SKM-1 (cell line): ENCODE measurements at regions not wholly inside any gene's neighbourhood (a gene's known extent, or its start where the extent isn't known, plus 50 kb on each side); places are given as distances from the start of the nearest gene placed in this dataset.

Source experiments
- DNase-seq: peaks from one replicate; lab custom pipeline; 2025; ENCODE audit not compliant: unreplicated experiment; lab: John Stamatoyannopoulos, UW

DNA sequence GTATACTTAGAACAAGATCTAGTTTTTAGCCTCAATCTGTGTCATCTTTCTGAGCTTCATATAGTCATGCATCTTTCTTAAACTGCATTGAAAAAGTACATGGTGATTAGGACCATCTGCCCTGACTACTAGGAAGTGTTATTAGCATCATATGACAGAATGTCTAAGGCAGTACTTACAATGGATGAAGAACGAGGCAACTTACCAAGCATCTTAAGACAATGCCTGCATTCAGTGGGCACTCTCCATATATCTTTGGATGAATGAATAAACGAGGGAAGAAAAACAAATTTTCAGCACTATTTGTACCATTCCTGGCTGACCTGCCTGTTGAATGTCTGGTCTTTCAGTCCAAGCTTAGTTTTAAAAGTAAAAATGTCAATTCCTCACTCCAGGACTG, 185.4 kb upstream of the EPHA3 start:
- no peak for DNase-seq

DNA sequence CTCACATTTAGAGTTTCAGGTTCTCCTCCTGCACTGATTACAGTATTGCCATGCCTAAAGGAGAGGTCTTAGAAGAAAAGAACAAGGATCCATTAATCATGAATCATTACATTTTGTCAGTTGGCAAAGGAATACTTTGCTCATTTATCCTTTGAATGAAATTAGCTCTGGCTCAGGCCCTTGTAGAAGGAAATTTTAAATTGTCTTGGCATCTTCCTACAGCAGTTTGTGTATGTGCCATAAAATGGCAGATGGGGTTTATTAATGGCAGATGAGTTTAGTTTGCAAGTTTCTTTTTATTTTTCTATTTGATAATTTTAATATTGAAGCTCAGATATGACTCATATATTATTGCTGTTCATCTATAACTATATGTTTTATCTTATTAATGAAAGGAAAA, 181.2 kb upstream of the EPHA3 start:
- DNase-seq = no peak

DNA sequence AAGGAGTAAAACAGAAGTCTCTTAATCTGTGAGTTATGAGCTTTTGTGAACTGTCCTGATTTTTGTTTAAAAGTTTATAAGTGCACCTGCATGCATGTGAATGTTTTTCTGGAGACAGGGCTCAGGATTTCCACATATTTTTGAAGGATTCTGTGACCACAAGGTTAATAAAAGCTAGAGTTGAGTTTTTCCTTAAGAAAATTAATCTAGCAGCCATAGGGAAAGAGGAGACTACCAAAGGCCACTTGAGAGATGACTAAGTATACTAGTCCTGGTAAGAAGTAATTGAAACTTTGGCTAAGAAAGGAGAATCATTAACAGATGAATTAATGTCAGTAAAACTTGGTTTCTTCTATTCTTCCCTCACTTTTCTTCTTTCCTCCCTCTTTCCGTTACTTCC, 176.8 kb upstream of the EPHA3 start:
- DNase-seq = no peak

DNA sequence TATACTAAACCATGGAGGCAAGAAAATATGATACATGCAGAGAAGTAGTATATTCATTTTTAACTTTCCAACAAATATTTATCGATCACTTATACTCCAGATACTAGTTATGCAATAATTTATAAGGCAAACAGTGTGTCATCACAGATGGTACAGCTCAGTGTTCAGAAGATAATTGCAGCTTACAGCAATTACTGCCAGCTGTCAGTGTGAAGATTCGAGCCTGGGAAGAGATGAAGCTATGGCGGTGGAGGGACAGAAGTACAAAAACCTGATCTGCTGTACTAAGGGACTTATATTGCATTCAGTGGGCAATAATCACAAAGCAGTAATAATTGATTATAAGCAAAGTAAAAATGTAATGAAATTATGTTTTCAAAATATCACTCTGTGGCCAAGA, 170.6 kb upstream of the EPHA3 start:
- no peak for DNase-seq

DNA sequence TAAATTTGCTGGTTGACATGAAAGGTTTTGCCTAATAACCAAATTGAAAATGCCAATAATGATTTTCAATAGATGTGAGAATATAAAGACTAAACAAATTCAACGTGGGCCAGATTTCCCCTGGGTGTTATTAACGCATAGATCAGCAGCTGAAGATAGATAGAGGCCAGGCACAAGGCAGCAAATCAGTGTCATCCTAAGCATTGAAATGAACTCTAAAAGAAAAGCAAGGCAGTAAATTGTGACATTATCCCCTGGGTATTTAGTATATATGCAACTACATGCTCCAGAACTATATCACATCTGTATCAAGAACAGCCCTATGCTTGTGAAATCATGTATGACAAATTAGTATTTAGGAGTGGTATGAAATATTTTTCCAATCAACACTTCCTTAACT, 167.1 kb upstream of the EPHA3 start:
- DNase-seq = no peak

DNA sequence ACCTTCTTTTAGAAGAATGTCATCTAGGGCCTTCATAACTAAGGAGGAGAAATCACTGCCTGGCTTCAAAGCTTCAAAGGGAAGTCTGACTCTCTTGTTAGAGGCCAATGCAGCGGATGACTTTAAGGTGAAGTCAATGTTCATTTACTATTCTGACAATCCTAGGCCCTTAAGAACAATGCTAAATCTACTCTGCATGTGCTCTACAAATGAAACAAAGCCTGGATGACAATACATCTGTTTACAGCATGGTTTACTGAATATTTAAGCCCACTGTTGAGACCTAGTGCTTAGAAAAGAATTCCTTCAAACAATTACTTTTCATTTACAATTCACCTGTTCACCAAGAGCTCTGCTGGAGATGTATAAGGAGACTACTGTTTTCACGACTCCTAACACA, 160.4 kb upstream of the EPHA3 start:
- no peak for DNase-seq

DNA sequence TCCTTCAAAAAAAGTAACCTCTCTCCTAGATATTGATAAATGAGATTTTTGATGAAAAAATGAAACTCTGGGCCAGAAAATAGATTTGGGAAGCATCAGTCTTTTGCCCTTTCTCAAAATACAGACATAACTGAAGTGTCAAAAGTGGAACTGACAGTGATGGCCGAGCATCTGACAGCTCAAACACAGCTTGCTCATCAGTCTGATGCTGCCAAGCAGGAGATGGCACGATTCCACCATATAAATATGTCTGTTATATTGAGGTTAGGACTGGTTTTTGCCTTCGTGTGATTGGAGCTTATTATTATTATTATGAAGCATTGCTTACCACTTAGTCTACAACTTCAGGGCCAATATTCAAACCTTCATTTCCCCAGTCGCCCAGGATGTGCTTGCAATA, 152.6 kb upstream of the EPHA3 start:
- no peak for DNase-seq

DNA sequence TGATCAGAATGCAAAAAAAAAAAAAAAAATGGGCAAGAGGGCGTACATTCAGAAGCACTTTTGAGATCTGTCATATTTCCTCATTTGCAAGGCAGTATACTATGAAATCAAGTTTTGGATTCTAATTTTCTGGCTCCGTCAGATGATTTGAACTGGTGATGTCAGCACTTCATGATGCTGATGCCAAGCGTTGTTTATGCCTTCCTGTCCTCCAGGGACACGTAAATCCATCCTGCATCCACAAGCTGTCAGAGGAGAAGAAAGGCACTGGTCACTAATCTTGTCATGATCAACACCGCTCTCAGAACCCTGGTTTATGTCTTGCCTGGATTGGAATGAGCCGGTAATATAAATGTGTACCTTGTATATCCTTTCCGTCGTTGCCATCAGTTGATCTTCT, 152.1 kb upstream of the EPHA3 start:
- no peak for DNase-seq

DNA sequence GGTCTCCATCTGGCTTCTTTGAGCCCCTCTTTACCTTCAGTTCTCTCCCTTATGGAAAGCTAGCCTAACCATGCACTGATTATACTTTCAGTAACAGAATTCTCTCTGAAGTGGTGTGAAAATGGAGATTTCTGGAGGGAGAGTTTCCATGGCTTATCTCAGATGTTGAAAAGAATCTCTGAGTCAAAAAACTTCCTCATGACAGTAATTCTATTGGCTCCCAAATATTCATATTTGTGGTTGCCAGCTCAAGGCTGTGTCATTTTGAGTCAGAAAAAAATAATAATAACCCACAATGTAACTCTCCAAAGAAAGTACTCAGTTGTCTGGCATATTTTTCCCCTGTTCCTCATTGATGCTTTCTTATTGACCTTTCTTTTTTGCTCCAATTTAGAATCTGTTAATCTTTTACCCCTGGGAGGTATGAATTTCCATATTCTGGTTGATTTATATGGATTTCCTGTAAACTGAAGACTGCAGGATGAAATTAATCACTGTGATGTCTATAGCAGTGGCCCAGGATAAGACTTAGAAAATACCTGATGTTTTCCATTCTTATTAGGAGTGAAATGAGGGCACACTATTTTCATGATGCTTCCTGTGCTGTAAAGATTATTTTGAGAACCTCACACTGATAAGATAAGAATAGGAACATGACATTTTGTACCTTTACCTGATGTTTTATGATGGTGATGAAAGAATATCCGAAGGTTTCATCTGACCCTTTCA, 149.5 kb upstream of the EPHA3 start:
- no peak for DNase-seq

DNA sequence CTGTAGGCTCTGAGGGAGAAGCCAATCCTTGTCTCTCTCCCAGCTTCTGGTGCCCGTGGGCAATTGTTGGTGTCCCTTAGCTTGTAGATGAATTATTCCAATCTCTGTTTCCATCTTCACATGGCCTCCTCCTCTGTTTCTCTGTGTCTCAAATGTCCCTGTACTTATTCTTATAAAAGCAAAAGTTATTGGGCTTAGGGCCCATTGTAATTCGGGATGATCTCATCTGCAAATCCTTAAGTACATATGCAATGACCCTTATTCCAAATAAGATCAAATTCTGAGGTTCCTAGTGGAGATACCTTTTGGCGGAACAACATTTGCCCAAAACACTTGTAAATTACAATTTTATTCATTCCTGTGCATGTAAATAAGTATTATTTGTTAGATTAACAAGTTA, 147.4 kb upstream of the EPHA3 start:
- DNase-seq = no peak

DNA sequence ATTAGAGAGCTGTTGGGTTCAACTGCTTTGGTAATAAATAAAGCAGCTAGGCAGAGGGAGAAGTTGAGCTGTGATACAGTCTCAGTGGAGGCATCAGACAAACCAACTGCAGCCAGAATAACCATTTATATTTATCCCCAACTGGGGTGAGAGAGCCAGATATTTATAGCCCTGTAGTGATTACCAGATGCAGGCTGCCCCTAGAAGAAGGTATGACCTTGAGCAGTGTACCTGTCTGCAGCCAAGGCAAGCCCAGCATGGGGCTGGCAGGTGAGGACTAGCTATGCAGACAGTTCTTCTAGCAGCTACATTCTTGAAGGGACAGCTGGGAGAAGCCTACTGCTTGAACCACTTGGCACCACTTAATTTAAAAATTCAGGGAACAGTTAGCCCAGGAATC, 144.4 kb upstream of the EPHA3 start:
- no peak for DNase-seq

DNA sequence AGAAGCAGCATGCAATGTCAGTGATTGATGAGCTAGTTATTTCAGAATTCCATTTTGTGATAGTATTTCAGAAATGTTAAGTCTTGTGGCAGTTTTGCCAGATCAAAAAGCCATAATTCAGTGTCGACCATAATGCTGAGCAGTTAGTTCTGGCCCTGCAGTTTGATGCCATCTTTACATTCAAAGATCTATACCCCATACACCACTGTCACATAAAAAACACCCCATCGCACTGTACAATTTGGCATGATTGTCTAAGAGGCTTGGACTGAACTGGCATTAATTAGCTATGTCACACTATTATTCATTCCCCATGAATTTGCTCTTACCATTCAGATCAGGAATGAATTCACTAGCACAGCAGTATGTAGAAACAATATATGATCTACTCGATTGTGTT, 127.7 kb upstream of the EPHA3 start:
- no peak for DNase-seq

DNA sequence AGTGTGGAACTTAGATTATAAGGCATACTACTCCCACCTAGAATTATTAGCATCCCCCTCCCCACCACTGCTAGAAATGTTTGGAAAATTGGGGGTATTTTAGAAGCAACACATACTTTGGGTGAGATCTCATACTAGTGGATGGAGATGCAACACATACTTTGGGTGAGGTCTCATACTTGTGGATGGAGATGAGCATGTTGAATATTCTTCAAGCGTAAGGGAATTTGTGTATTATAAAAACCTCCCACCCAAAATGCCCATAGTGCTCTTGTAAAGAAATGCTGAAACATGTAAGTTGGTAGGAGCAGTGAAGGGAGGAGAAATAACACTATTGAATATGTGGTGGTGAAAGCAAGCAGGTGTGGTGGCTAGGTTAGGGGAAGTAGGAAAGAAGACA, 124.0 kb upstream of the EPHA3 start:
- no peak for DNase-seq

DNA sequence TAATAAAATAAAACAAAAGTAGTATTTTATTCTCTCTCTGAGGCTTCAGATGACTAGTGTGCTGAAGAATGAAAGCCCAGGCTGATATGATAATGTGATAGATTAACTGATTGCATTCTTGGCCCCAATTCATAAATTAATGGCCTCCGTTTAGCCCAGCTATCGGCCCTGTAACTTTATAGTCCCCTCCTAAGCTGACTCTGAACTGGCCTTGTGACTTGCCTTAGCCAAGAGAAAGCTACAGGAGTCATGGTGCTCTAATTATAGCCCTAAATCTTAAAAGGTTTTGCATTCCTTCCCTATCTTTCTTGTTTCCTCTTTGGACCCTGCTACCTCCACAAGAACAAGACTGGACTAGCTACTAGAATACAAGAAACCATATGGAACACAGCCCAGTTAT, 123.2 kb upstream of the EPHA3 start:
- no peak for DNase-seq

DNA sequence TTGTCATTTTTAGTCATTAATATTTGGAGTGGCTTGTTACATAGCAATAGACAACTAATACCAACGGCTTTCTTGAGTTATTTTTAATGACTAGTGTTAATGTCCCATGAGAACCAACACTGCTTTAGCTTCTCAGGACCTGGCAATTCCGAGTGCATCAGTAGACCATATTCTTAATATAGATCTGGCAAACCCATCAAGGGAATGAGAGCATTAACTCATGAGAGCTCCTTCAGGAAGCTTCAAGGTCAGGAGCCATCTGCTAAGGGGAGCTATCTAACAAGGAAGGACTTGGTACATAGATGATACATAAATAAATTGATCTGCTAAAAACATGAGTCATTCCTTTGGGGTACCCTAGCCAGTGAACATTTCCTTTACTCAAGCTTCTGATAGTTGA, 122.6 kb upstream of the EPHA3 start:
- no peak for DNase-seq

DNA sequence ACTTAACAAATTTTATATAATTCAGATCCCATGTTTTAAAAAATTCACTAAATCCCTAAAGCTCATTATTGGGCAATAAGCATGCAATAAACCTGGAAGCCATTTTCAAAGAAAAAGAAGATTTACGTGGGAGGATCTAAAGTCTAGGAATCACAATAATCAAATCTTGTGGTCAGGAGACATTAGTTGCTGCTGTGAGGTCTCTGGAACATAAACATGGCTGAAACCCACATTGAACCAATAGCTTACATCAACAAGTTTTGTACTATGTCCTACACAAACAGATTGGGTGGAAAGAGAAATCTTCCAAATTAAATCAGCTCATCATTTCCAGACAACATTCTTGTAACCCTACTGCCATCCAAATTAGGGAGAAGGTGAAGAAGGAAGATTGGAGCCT, 121.9 kb upstream of the EPHA3 start:
- no peak for DNase-seq

DNA sequence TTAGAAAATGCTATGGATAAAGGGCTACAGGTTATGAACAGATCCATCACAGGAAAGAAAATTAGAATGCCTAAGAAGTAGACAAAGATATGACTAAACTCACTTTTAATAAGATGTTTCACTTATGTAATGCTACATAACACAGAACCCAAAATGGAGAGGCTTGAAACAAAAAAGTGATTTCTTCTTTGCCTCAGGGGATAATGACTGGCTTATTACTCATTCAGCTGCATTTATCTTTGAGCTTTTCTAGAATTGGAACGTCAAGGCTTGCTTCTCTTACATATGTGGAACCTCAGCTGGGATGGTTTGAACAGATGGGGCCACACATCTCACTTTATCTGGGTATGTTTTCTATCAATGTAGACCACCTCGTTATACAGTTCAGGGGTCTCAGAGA, 120.6 kb upstream of the EPHA3 start:
- DNase-seq = no peak

DNA sequence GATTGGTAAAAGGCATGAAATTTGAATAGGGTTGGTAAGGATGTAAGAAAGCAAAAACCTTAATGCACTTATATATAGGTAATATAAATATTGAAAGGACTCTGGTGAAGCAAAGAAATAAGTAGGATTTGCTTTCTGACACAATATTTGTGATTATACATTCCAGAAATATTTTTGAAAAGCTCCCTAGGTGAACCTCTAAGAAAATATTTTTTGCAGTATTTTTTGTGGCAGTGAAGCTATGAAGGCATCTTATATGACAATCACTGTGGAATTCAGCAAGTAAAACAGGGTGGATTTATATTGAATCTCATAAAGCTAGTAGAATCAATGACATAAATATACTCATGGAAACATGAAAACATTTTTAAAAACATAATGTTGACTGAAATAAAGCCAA, 119.6 kb upstream of the EPHA3 start:
- DNase-seq = no peak

DNA sequence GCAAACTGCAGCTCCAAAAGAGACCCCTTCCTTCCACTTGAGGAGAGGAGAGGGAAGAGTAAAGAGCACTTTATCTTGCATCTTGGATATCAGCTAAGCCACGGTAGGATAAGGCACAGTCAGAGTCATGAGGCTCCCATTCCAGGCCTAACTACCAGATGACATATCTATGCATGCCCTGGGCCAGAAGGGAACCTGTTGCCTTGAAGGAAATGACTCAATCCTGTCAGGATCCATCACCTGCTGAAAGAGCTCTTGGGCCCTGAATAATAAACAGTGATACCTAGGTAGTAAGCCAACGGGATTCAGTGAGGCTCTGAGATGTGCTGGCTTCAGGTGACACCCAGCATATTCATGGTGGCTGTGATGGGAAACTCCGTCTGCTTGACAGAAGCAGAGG, 118.5 kb upstream of the EPHA3 start:
- DNase-seq = no peak

DNA sequence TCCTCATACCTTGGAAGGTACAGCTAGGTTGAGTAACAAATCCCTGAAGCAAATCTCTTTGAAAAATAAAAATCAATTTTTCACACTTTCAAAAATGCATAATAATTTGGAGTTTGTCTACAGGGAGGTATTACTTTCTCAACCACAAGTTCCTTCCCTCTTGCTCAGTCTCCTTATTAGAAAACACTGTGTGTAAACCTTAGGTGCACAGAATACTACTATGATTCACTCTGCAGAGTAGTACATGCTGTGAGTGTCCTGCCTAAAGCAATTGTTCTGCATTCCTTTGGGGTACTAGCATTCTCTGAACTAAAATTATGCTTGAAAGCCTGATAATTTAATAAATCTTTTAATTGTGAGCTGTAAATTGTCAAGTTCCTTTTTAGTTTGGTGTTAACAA, 115.9 kb upstream of the EPHA3 start:
- no peak for DNase-seq

DNA sequence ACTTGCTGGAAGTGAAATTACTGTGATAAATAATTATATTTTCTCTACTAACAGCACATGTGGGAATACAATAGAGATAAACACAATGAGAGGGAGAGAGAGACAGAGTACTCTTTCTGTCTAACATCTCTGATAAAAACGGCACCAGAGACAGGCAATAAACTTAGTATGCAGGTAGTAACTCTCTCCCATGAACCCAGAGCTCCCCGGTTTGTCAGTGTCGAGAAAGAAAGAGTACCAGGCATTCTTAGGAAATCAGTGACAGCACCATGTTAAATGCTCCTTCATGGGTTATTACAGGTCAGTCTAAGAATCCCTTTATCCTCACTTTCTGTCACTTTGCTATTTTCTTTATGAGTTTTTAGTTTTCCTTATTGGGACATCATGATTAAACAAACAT, 110.7 kb upstream of the EPHA3 start:
- DNase-seq = no peak

DNA sequence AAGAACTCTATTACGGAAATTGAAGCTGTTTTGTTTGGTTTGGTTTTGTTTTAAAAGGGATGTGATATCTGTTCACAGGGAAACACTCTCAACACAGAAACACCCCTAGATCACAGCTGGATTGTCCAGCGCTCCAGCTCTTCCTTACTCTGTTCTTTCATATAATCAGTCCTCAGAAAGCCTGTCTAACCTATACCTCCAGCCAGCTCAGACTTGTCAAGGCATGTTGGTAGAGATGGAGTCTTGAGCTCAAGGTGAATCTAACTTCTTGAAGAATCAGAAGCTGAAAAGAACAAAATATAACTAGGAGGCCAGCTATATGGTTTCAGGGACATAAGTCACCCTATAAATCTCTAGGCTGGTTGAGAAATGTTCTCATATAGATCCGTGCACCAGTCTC, 110.2 kb upstream of the EPHA3 start:
- no peak for DNase-seq

DNA sequence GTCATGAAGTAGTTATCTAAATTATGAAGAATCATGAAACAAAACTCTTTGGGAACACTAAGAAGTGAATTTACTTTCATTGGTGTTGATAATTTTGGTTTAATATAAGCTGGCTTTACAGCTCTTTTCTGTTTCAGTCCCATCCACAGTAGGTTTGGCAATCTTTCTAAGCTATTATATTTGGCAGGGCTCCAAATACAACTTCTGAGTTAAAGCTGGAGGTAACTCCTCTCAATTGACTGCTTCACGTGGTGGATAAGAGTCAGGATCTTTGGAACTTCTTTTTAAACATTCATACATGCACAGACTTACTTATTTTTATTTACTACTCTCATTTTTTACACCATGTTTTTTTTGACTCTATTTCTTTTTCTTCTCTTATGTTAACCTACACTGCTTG, 106.5 kb upstream of the EPHA3 start:
- DNase-seq = no peak

DNA sequence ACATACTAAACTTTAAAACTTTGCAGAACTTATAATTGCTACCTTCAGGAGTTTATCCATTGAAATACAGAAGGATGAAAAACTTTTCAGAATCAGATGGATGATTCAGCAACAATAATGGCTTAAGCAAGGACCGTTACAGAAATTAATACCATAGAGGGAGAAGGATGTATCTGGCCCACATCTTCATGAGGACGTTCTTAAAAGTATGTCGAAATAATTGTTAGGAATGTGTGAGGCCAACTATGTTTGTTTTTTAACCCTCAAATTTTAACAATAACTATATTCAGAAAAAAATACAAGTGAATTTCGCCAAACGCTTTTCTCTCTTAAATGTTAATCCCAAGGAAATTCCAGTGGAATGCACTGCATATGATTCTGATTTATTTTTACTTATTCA, 105.2 kb upstream of the EPHA3 start:
- DNase-seq = no peak
